Right forelimb (tissue), 1 donor: ENCODE measurements at regions not wholly inside any gene's neighbourhood (a gene's known extent, or its start where the extent isn't known, plus 50 kb on each side); places are given as distances from the start of the nearest gene placed in this dataset.
A peak's percentile ranks its signal among the peaks of the same experiment; 100 is the strongest.
"Not testable (repeated sequence)": the region's sequence is repeated elsewhere in the genome, so short reads cannot be mapped to it uniquely, and the experiment has no call there.

Source experiments
- DNase-seq: peaks from one replicate; pipeline ENCODE4 v3.0.0-alpha.2; 2018

- not testable (repeated sequence) for DNase-seq
Observed at GRCh38 chr1:101492144-101492543, 255.3 kb downstream of the S1PR1 start.

- not testable (repeated sequence) for DNase-seq
Observed at GRCh38 chr1:101493920-101494319, 257.1 kb downstream of the S1PR1 start.

GRCh38 chr1:101496109-101496508, 259.3 kb downstream of the S1PR1 start:
- DNase-seq: no peak

GRCh38 chr1:101497881-101498559, 261.2 kb downstream of the S1PR1 start:
- no peak for DNase-seq

GRCh38 chr1:101504106-101504505, 267.3 kb downstream of the S1PR1 start:
- not testable (repeated sequence) for DNase-seq

GRCh38 chr1:101505240-101505639, 268.4 kb downstream of the S1PR1 start:
- not testable (repeated sequence) for DNase-seq

- no peak for DNase-seq
Observed at GRCh38 chr1:101506541-101507164, 269.8 kb downstream of the S1PR1 start.

GRCh38 chr1:101507547-101507971, 270.7 kb downstream of the S1PR1 start:
- no peak for DNase-seq

GRCh38 chr1:101508913-101509312, 272.1 kb downstream of the S1PR1 start:
- no peak for DNase-seq

- DNase-seq: peak; percentile 56
Observed at GRCh38 chr1:101509370-101509769, 272.6 kb downstream of the S1PR1 start.

GRCh38 chr1:101511202-101511891, 274.5 kb downstream of the S1PR1 start:
- no peak for DNase-seq

- DNase-seq: peak; percentile 41
Observed at GRCh38 chr1:101520302-101520701, 283.5 kb downstream of the S1PR1 start.

GRCh38 chr1:101522486-101522885, 285.7 kb downstream of the S1PR1 start:
- DNase-seq: no peak

GRCh38 chr1:101526813-101527212, 290.0 kb downstream of the S1PR1 start:
- no peak for DNase-seq

GRCh38 chr1:101532377-101532776, 295.6 kb downstream of the S1PR1 start:
- DNase-seq: no peak

- DNase-seq: no peak
Observed at GRCh38 chr1:101540161-101540560, 303.3 kb downstream of the S1PR1 start.

- no peak for DNase-seq
Observed at GRCh38 chr1:101546885-101547284, 310.1 kb downstream of the S1PR1 start.

- no peak for DNase-seq
Observed at GRCh38 chr1:101547357-101547756, 310.5 kb downstream of the S1PR1 start.

- DNase-seq: no peak
Observed at GRCh38 chr1:101548376-101548775, 311.6 kb downstream of the S1PR1 start.

- no peak for DNase-seq
Observed at GRCh38 chr1:101550581-101550980, 313.8 kb downstream of the S1PR1 start.

GRCh38 chr1:101566883-101567538, 330.2 kb downstream of the S1PR1 start:
- no peak for DNase-seq

GRCh38 chr1:101567582-101568189, 330.9 kb downstream of the S1PR1 start:
- DNase-seq: no peak

- peak; percentile 71 for DNase-seq
Observed at GRCh38 chr1:101587741-101588140, 350.9 kb downstream of the S1PR1 start.
